ENCODE measurements at regions not wholly inside any gene's neighbourhood (a gene's known extent, or its start where the extent isn't known, plus 50 kb on each side); places are given as distances from the start of the nearest gene placed in this dataset.

- Histone ChIP-seq H3K4me3 (replicated peaks in 1 of 3; ENCODE audit: insufficient read depth in 1 of 3, low read depth in 1 of 3, low read length in 3 of 3) (no peak overlapping the region), H3K4me2 (ENCODE audit: insufficient read depth, low read length) (no peak overlapping the region), H3K9me3 (replicated peaks; ENCODE audit: control insufficient read depth, insufficient read depth, low read length) (no peaks in the 10 kb centered on the region), H2AFZ (ENCODE audit: low read depth, low read length) (no peak overlapping the region), H3K27ac (ENCODE audit: insufficient read depth, low read depth, low read length) (no peak overlapping the region), H3K9me1 (replicated peaks; ENCODE audit: control insufficient read depth, extremely low read depth, insufficient read depth, low read length) (no peaks in the 10 kb centered on the region), H4K20me1 (replicated peaks; ENCODE audit: control insufficient read depth, extremely low read depth, insufficient read depth, low read length) (no peaks in the 10 kb centered on the region), H3K27me3 (ENCODE audit: control insufficient read depth in 2 of 2, insufficient read depth in 2 of 2, low read length in 2 of 2) (no peaks in the 10 kb centered on the region), H3K4me1 (ENCODE audit: control insufficient read depth, extremely low read depth, insufficient read depth, low read length) (no peaks in the 10 kb centered on the region), H3K9ac (replicated peaks; ENCODE audit: extremely low read depth, insufficient read depth, low read length) (no peak overlapping the region), H3K36me3 (ENCODE audit: control insufficient read depth in 2 of 2, extremely low read depth in 1 of 2, insufficient read depth in 2 of 2, low read length in 2 of 2) (no peaks in the 10 kb centered on the region), H3K79me2 (ENCODE audit: control insufficient read depth, insufficient read depth, low read length) (no peaks in the 10 kb centered on the region)
- no TSS peak for BruUV-seq (replicated peaks)
- CTCF ChIA-PET = no interaction called here
- TF ChIP-seq POLR2AphosphoS5 (IDR thresholded peaks at IDR 0.05; ENCODE audit: insufficient read depth, low read depth, low read length) = no peak
- POLR2A ChIA-PET = no interaction called here
- FAIRE-seq = no peak
- intact Hi-C loops (cut with micrococcal nuclease) (no loop called here), dilution Hi-C loops (cut with MboI; ENCODE audit: extremely low pct_ligation_motif_present, low sequenced_read_pairs) (no loop called here)
- DNase-seq (ENCODE audit: low read depth, low spot score) = no peak
Measured at GRCh38 chr19:28359431-28360414, 853.2 kb downstream of the UQCRFS1 start.

- no peaks in the 10 kb centered on the region for H3K36me3 ChIP-seq (ENCODE audit: control insufficient read depth in 2 of 2, extremely low read depth in 1 of 2, insufficient read depth in 2 of 2, low read length in 2 of 2)
Measured at GRCh38 chr19:28358633-28359032, 854.3 kb downstream of the UQCRFS1 start.

More at GRCh38 chr19:28358633-28359032, 854.3 kb downstream of the UQCRFS1 start:
- Histone ChIP-seq H3K4me3 (replicated peaks in 1 of 3; ENCODE audit: insufficient read depth in 1 of 3, low read depth in 1 of 3, low read length in 3 of 3) (no peak overlapping the region), H3K4me1 (ENCODE audit: control insufficient read depth, extremely low read depth, insufficient read depth, low read length) (no peaks in the 10 kb centered on the region), H3K9me3 (replicated peaks; ENCODE audit: control insufficient read depth, insufficient read depth, low read length) (no peaks in the 10 kb centered on the region), H3K4me2 (ENCODE audit: insufficient read depth, low read length) (no peak overlapping the region), H2AFZ (ENCODE audit: low read depth, low read length) (no peak overlapping the region), H3K9me1 (replicated peaks; ENCODE audit: control insufficient read depth, extremely low read depth, insufficient read depth, low read length) (no peaks in the 10 kb centered on the region), H3K27me3 (ENCODE audit: control insufficient read depth in 2 of 2, insufficient read depth in 2 of 2, low read length in 2 of 2) (no peaks in the 10 kb centered on the region), H4K20me1 (replicated peaks; ENCODE audit: control insufficient read depth, extremely low read depth, insufficient read depth, low read length) (no peaks in the 10 kb centered on the region), H3K79me2 (ENCODE audit: control insufficient read depth, insufficient read depth, low read length) (no peaks in the 10 kb centered on the region), H3K27ac (ENCODE audit: insufficient read depth, low read depth, low read length) (no peak overlapping the region), H3K9ac (replicated peaks; ENCODE audit: extremely low read depth, insufficient read depth, low read length) (no peak overlapping the region)
- FAIRE-seq (no peak), DNase-seq (ENCODE audit: low read depth, low spot score) (no peak)
- dilution Hi-C loops (cut with MboI; ENCODE audit: extremely low pct_ligation_motif_present, low sequenced_read_pairs) (no loop called here), intact Hi-C loops (cut with micrococcal nuclease) (no loop called here)
- POLR2A ChIA-PET = no interaction called here
- CTCF ChIA-PET = no interaction called here
- no peak for TF ChIP-seq MAX (IDR thresholded peaks at IDR 0.05; ENCODE audit: insufficient read depth, insufficient read length)
- TF ChIP-seq POLR2A (IDR thresholded peaks at IDR 0.05; ENCODE audit: low read depth, low read length) = no peak
- TF ChIP-seq CTCF (IDR thresholded peaks at IDR 0.05; ENCODE audit: extremely low read depth in 1 of 2, insufficient read depth in 1 of 2, low read depth in 1 of 2, low read length in 2 of 2) = no peak
- no peak for TF ChIP-seq FOS (IDR thresholded peaks at IDR 0.05; ENCODE audit: borderline replicate concordance, insufficient read depth, low read length)
- TF ChIP-seq POLR2AphosphoS5 (IDR thresholded peaks at IDR 0.05; ENCODE audit: insufficient read depth, low read depth, low read length) = no peak
- TF ChIP-seq EZH2 (IDR thresholded peaks at IDR 0.05; ENCODE audit: borderline replicate concordance, low read depth, low read length, severe bottlenecking) = no peak
- no peak for TF ChIP-seq MYC (IDR thresholded peaks at IDR 0.05; ENCODE audit: low read depth, low read length)
- TF ChIP-seq JUN (IDR thresholded peaks at IDR 0.05; ENCODE audit: borderline replicate concordance, insufficient read depth, insufficient read length, low read depth) = no peak
- TF ChIP-seq GATA2 (IDR thresholded peaks at IDR 0.05; ENCODE audit: insufficient read depth, insufficient read length, low read depth, low read length) = no peak
- BruUV-seq (replicated peaks) = no TSS peak

All from endothelial cell of umbilical vein (primary cell).